Mesenchymal stem cell (in vitro differentiated cells and primary cell): ENCODE measurements at regions not wholly inside any gene's neighbourhood (a gene's known extent, or its start where the extent isn't known, plus 50 kb on each side); places are given as distances from the start of the nearest gene placed in this dataset.

Experiments used
- DNase-seq: peaks from one replicate; pipeline ENCODE4 v3.0.0-alpha.2; 2013
- H2AFZ ChIP-seq: one replicate; pipeline ENCODE4 v1.6.1; 2013; ENCODE audit warnings: low read depth, mild to moderate bottlenecking, control low read depth, inconsistent platforms, low read length, moderate library complexity
- H2AK5ac ChIP-seq: 2 replicates; pipeline ENCODE4 v1.6.1; 2013; ENCODE audit warnings: low read length, moderate library complexity, mild to moderate bottlenecking, inconsistent platforms; ENCODE audit not compliant: severe bottlenecking
- H2BK120ac ChIP-seq: one replicate; pipeline ENCODE4 v1.6.1; 2013; ENCODE audit warnings: low read depth, mild to moderate bottlenecking, inconsistent platforms, low read length, moderate library complexity
- H2BK12ac ChIP-seq, 2 experiments: one replicate each; pipeline ENCODE4 v1.6.1; 2013; ENCODE audit warnings: inconsistent platforms in 2 of 2, low read length in 2 of 2, mild to moderate bottlenecking in 2 of 2, moderate library complexity in 2 of 2, control low read depth in 1 of 2
- H2BK15ac ChIP-seq: one replicate; pipeline ENCODE4 v1.6.1; 2013; ENCODE audit warnings: mild to moderate bottlenecking, low read depth, inconsistent platforms; ENCODE audit not compliant: poor library complexity, severe bottlenecking
- H2BK5ac ChIP-seq: 2 replicates; pipeline ENCODE4 v1.6.1; 2013; ENCODE audit warnings: low read depth, mild to moderate bottlenecking, low read length, control low read depth, inconsistent platforms; ENCODE audit not compliant: poor library complexity, severe bottlenecking
- H3K14ac ChIP-seq, 2 experiments: one replicate each; pipeline ENCODE4 v1.6.1; 2013; ENCODE audit warnings: inconsistent platforms in 2 of 2, low read length in 2 of 2, control low read depth in 1 of 2, mild to moderate bottlenecking in 1 of 2, moderate library complexity in 1 of 2
- H3K18ac ChIP-seq, 2 experiments: one replicate each; pipeline ENCODE4 v1.6.1; 2013; ENCODE audit warnings: inconsistent platforms in 2 of 2, low read length in 2 of 2, control low read depth in 1 of 2, low read depth in 1 of 2, mild to moderate bottlenecking in 1 of 2
- H3K23ac ChIP-seq, 2 experiments: one replicate each; pipeline ENCODE4 v1.6.1; 2013; ENCODE audit warnings: inconsistent platforms in 2 of 2, low read length in 2 of 2, mild to moderate bottlenecking in 2 of 2, moderate library complexity in 2 of 2, control low read depth in 1 of 2
- H3K27ac ChIP-seq: 2 replicates; pipeline ENCODE4 v1.5.1; 2013; ENCODE audit warnings: mild to moderate bottlenecking, moderate library complexity, low read length, control low read depth, inconsistent platforms; ENCODE audit not compliant: poor library complexity, severe bottlenecking
- H3K27me3 ChIP-seq, 2 experiments: 2 replicates each; pipeline versions ENCODE4 v1.6.1 to v1.7.0; 2013; ENCODE audit warnings: low read length in 2 of 2, mild to moderate bottlenecking in 2 of 2, moderate library complexity in 2 of 2, control low read depth in 1 of 2, inconsistent platforms in 1 of 2; ENCODE audit not compliant: control insufficient read depth in 1 of 2, insufficient read depth in 1 of 2
- H3K36me3 ChIP-seq, 2 experiments: 2 replicates each; pipeline versions ENCODE4 v1.6.1 to v1.7.0; 2013; ENCODE audit warnings: low read length in 2 of 2, control low read depth in 1 of 2, inconsistent platforms in 1 of 2, low read depth in 1 of 2, mild to moderate bottlenecking in 1 of 2; ENCODE audit not compliant: insufficient read depth in 2 of 2, control insufficient read depth in 1 of 2
- H3K4ac ChIP-seq, 2 experiments: one replicate each; pipeline ENCODE4 v1.6.1; 2013; ENCODE audit warnings: inconsistent platforms in 2 of 2, low read length in 2 of 2, mild to moderate bottlenecking in 2 of 2, moderate library complexity in 2 of 2, control low read depth in 1 of 2, low read depth in 1 of 2
- H3K4me1 ChIP-seq: 2 replicates; pipeline ENCODE4 v1.6.1; 2013; ENCODE audit warnings: low read depth, low read length, control low read depth; ENCODE audit not compliant: control insufficient read depth, insufficient read depth
- H3K4me2 ChIP-seq: 2 replicates; pipeline ENCODE4 v1.6.1; 2013; ENCODE audit warnings: low read length, mild to moderate bottlenecking, inconsistent platforms; ENCODE audit not compliant: poor library complexity, severe bottlenecking
- H3K4me3 ChIP-seq, 2 experiments: 2 replicates each; pipeline versions ENCODE4 v1.5.1 to v1.7.0; 2013; ENCODE audit warnings: low read length in 2 of 2, mild to moderate bottlenecking in 2 of 2, control low read depth in 1 of 2, low read depth in 1 of 2; ENCODE audit not compliant: insufficient read depth in 1 of 2
- H3K79me1 ChIP-seq: replicated peaks from 2 replicates; pipeline ENCODE4 v1.6.1; 2013; ENCODE audit warnings: mild to moderate bottlenecking, control low read depth, low read length, inconsistent platforms; ENCODE audit not compliant: poor library complexity, severe bottlenecking
- H3K9ac ChIP-seq: 2 replicates; pipeline ENCODE4 v1.7.0; 2013; ENCODE audit warnings: mild to moderate bottlenecking, low read length, moderate library complexity
- H3K9me3 ChIP-seq: 2 replicates; pipeline ENCODE4 v1.7.0; 2013; ENCODE audit warnings: mild to moderate bottlenecking, low read length; ENCODE audit not compliant: control insufficient read depth
- H4K8ac ChIP-seq: one replicate; pipeline ENCODE4 v1.6.1; 2013; ENCODE audit warnings: inconsistent platforms, mild to moderate bottlenecking, low read length, moderate library complexity
- H4K91ac ChIP-seq: one replicate; pipeline ENCODE4 v1.6.1; 2013; ENCODE audit warnings: mild to moderate bottlenecking, low read length, inconsistent platforms
- WGBS: methylation state at CpG from one replicate; pipeline ENCODE4 v1.1.7; 2013; ENCODE audit warnings: mixed read lengths; 5-methylcytosine and 5-hydroxymethylcytosine counted together

- Histone ChIP-seq H3K9ac (no peak overlapping the region), H3K18ac (no peak overlapping the region), H3K36me3 (no peaks in the 10 kb centered on the region), H3K23ac (no peak overlapping the region), H2BK12ac (no peak overlapping the region), H2AK5ac (no peak overlapping the region), H4K91ac (no peak overlapping the region), H3K4me1 (no peaks in the 10 kb centered on the region), H2AFZ (no peak overlapping the region), H3K9me3 (peaks cover under 1% of the 10 kb centered on the region), H2BK15ac (no peak overlapping the region), H4K8ac (no peak overlapping the region), H2BK120ac (no peak overlapping the region), H3K27me3 (peaks cover 7 to 15% of the 10 kb centered on the region in 2 experiments), H3K4ac (no peak overlapping the region), H3K14ac (no peak overlapping the region), H3K4me2 (no peak overlapping the region), H3K27ac (no peak overlapping the region), H3K79me1 (no peaks in the 10 kb centered on the region), H3K4me3 (no peak overlapping the region), H2BK5ac (no peak overlapping the region)
- no peak for DNase-seq
- 80% methylated on average over 2 of the region's 3 CpGs for WGBS
Measured at GRCh38 chr13:110777251-110777820, 63.8 kb downstream of the ING1 start.

GRCh38 chr13:110779022-110779421 is 65.5 kb downstream of the ING1 start:
- Histone ChIP-seq H4K91ac (no peak overlapping the region), H3K23ac (no peak overlapping the region), H3K9me3 (peaks cover 6% of the 10 kb centered on the region), H3K27me3 (peaks cover under 1 to 3% of the 10 kb centered on the region in 2 experiments), H4K8ac (no peak overlapping the region), H3K27ac (no peak overlapping the region), H3K36me3 (no peaks in the 10 kb centered on the region), H2BK5ac (no peak overlapping the region), H3K79me1 (no peaks in the 10 kb centered on the region), H3K9ac (no peak overlapping the region), H2BK15ac (no peak overlapping the region), H3K4me1 (no peaks in the 10 kb centered on the region), H3K18ac (no peak overlapping the region), H2AFZ (no peak overlapping the region), H2AK5ac (no peak overlapping the region), H3K4me2 (no peak overlapping the region), H2BK120ac (no peak overlapping the region), H3K4me3 (no peak overlapping the region), H2BK12ac (no peak overlapping the region), H3K4ac (no peak overlapping the region), H3K14ac (no peak overlapping the region)
- 89% methylated on average over 1 of the region's 3 CpGs for WGBS
- no peak for DNase-seq

DNA sequence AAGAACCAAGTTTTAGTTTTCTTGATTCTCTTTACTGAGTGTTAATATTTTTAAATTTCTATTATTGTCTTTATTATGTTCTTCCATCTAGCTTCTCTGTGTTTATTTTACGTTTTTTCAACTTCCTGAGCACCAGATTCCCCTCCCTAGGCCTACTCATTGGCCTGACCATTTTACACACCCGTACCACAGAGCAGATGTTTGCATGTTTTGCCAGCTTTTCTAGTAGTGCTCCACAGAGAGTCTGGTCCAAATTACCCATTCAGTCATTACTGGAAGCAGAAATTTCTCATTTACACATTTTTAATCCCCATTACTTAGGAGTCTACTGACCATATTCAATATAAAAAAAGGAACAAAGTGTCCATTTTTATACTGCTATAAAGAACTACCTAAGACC is 66.9 kb downstream of the ING1 start:
- no peaks in the 10 kb centered on the region for H3K4me1 ChIP-seq
- H3K23ac ChIP-seq, result no peak overlapping the region
- peaks cover 4 to 7% of the 10 kb centered on the region in 2 experiments for H3K27me3 ChIP-seq
- 54% methylated on average over 2 of the region's 2 CpGs for WGBS
- H3K4me2 ChIP-seq, result no peak overlapping the region
- H3K14ac ChIP-seq, result no peak overlapping the region
- H4K91ac ChIP-seq, result no peak overlapping the region
- DNase-seq, result no peak
- peaks cover 6% of the 10 kb centered on the region for H3K9me3 ChIP-seq
- H2BK5ac ChIP-seq, result no peak overlapping the region
- no peak overlapping the region for H4K8ac ChIP-seq
- no peak overlapping the region for H3K27ac ChIP-seq
- no peak overlapping the region for H3K4me3 ChIP-seq
- H3K4ac ChIP-seq, result no peak overlapping the region
- H3K36me3 ChIP-seq, result no peaks in the 10 kb centered on the region
- H2AFZ ChIP-seq, result no peak overlapping the region
- no peak overlapping the region for H2AK5ac ChIP-seq
- no peak overlapping the region for H2BK15ac ChIP-seq
- no peaks in the 10 kb centered on the region for H3K79me1 ChIP-seq
- H2BK120ac ChIP-seq, result no peak overlapping the region
- H3K18ac ChIP-seq, result no peak overlapping the region
- no peak overlapping the region for H3K9ac ChIP-seq
- H2BK12ac ChIP-seq, result no peak overlapping the region

GRCh38 chr13:110782185-110782584 is 68.7 kb downstream of the ING1 start:
- H3K14ac ChIP-seq, result no peak overlapping the region
- H3K18ac ChIP-seq, result no peak overlapping the region
- no peak overlapping the region for H4K91ac ChIP-seq
- no peak overlapping the region for H2BK120ac ChIP-seq
- H2BK12ac ChIP-seq, result no peak overlapping the region
- H3K4me2 ChIP-seq, result no peak overlapping the region
- H3K4ac ChIP-seq, result no peak overlapping the region
- H2BK15ac ChIP-seq, result no peak overlapping the region
- H3K9ac ChIP-seq, result no peak overlapping the region
- peaks cover 13 to 19% of the 10 kb centered on the region in 2 experiments for H3K27me3 ChIP-seq
- no peaks in the 10 kb centered on the region for H3K4me1 ChIP-seq
- H2AK5ac ChIP-seq, result no peak overlapping the region
- H3K79me1 ChIP-seq, result no peaks in the 10 kb centered on the region
- H3K27ac ChIP-seq, result no peak overlapping the region
- no peak overlapping the region for H2BK5ac ChIP-seq
- no peaks in the 10 kb centered on the region for H3K36me3 ChIP-seq
- no peak for DNase-seq
- no peak overlapping the region for H2AFZ ChIP-seq
- H4K8ac ChIP-seq, result no peak overlapping the region
- H3K4me3 ChIP-seq, result no peak overlapping the region
- no peak overlapping the region for H3K23ac ChIP-seq
- H3K9me3 ChIP-seq, result peaks cover 6% of the 10 kb centered on the region
